ENCODE measurements at regions not wholly inside any gene's neighbourhood (a gene's known extent, or its start where the extent isn't known, plus 50 kb on each side); places are given as distances from the start of the nearest gene placed in this dataset.

DNA sequence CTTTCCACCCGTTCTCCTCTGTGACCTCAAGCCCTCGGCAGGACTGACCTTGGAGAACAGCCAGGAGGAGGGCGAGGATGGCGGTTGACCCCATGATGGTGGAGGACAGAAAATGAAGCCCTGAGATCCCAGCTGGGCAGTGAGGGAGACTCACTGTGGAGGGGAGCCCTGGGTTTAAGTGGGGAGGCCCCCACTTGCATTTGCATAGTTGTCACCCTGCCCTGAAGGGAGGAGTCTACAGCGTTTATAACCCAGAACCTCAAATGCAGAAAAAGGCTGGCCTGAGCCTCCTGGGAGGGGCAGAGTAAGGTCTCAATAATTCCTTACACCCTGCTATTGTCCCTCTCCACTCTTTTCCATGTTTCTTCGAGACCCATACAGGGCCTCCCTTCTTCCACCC, 1052.7 kb downstream of the TMEM121 start:
- TF ChIP-seq, protein P1, sequence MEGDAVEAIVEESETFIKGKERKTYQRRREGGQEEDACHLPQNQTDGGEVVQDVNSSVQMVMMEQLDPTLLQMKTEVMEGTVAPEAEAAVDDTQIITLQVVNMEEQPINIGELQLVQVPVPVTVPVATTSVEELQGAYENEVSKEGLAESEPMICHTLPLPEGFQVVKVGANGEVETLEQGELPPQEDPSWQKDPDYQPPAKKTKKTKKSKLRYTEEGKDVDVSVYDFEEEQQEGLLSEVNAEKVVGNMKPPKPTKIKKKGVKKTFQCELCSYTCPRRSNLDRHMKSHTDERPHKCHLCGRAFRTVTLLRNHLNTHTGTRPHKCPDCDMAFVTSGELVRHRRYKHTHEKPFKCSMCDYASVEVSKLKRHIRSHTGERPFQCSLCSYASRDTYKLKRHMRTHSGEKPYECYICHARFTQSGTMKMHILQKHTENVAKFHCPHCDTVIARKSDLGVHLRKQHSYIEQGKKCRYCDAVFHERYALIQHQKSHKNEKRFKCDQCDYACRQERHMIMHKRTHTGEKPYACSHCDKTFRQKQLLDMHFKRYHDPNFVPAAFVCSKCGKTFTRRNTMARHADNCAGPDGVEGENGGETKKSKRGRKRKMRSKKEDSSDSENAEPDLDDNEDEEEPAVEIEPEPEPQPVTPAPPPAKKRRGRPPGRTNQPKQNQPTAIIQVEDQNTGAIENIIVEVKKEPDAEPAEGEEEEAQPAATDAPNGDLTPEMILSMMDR (IDR thresholded peaks at IDR 0.05) = no peak
- no peak for TF ChIP-seq EZH2 (IDR thresholded peaks at IDR 0.05; ENCODE audit: borderline replicate concordance, insufficient read depth, low read depth, low read length, poor library complexity, severe bottlenecking)
